H9 (cell line): ENCODE measurements at regions not wholly inside any gene's neighbourhood (a gene's known extent, or its start where the extent isn't known, plus 50 kb on each side); places are given as distances from the start of the nearest gene placed in this dataset.

Source experiments
- DNase-seq: peaks from one replicate; pipeline ENCODE4 v3.0.0-alpha.2; 2017
- H2AFZ ChIP-seq: one replicate; pipeline ENCODE4 v1.6.1; 2013; ENCODE audit warnings: mild to moderate bottlenecking, low read length, control low read depth, moderate library complexity
- H2AK5ac ChIP-seq: 2 replicates; pipeline ENCODE4 v1.6.1; 2013; ENCODE audit warnings: low read length, control low read depth, mixed read lengths; ENCODE audit not compliant: insufficient read length
- H2BK120ac ChIP-seq: one replicate; pipeline ENCODE4 v1.6.1; 2013; ENCODE audit warnings: low read depth, mild to moderate bottlenecking, low read length, control low read depth, inconsistent platforms; ENCODE audit not compliant: poor library complexity, severe bottlenecking
- H2BK12ac ChIP-seq: 2 replicates; pipeline ENCODE4 v1.6.1; 2013; ENCODE audit warnings: low read length, control low read depth, mixed read lengths, low read depth; ENCODE audit not compliant: insufficient read length
- H2BK15ac ChIP-seq: 2 replicates; pipeline ENCODE4 v1.6.1; 2013; ENCODE audit warnings: low read depth, low read length, control low read depth
- H2BK20ac ChIP-seq: one replicate; pipeline ENCODE4 v1.6.1; 2013; ENCODE audit warnings: low read depth, mild to moderate bottlenecking, low read length, control low read depth, inconsistent platforms; ENCODE audit not compliant: poor library complexity, severe bottlenecking
- H2BK5ac ChIP-seq: 2 replicates; pipeline ENCODE4 v1.6.1; 2013; ENCODE audit warnings: low read length, control low read depth, mixed read lengths; ENCODE audit not compliant: insufficient read length
- H3K14ac ChIP-seq: 2 replicates; pipeline ENCODE4 v1.6.1; 2013; ENCODE audit warnings: low read length, control low read depth; ENCODE audit not compliant: insufficient read depth
- H3K18ac ChIP-seq: 2 replicates; pipeline ENCODE4 v1.6.1; 2013; ENCODE audit warnings: low read depth, mild to moderate bottlenecking, mixed read lengths, low read length, control low read depth; ENCODE audit not compliant: insufficient read length
- H3K23ac ChIP-seq: 2 replicates; pipeline ENCODE4 v1.6.1; 2013; ENCODE audit warnings: low read length, control low read depth, mixed read lengths, low read depth; ENCODE audit not compliant: insufficient read length
- H3K23me2 ChIP-seq: 2 replicates; pipeline ENCODE4 v1.6.1; 2013; ENCODE audit warnings: low read depth, mild to moderate bottlenecking, mixed read lengths, low read length, control low read depth; ENCODE audit not compliant: insufficient read length, poor library complexity, severe bottlenecking
- H3K27ac ChIP-seq: 2 replicates; pipeline ENCODE4 v1.5.1; 2013; ENCODE audit warnings: low read length, control low read depth, mixed read lengths, low read depth; ENCODE audit not compliant: insufficient read length
- H3K27me3 ChIP-seq: 2 replicates; pipeline ENCODE4 v1.6.1; 2013; ENCODE audit warnings: low read length, control low read depth, inconsistent platforms; ENCODE audit not compliant: insufficient read depth
- H3K4ac ChIP-seq: 2 replicates; pipeline ENCODE4 v1.6.1; 2013; ENCODE audit warnings: low read depth, mild to moderate bottlenecking, control low read depth, inconsistent platforms, low read length, moderate library complexity
- H3K4me1 ChIP-seq: 2 replicates; pipeline ENCODE4 v1.6.1; 2013; ENCODE audit warnings: low read length, control low read depth, inconsistent platforms; ENCODE audit not compliant: insufficient read depth
- H3K4me2 ChIP-seq: 2 replicates; pipeline ENCODE4 v1.6.1; 2013; ENCODE audit warnings: low read length, control low read depth, mixed read lengths; ENCODE audit not compliant: insufficient read length, insufficient read depth
- H3K56ac ChIP-seq: 2 replicates; pipeline ENCODE4 v1.6.1; 2013; ENCODE audit warnings: low read depth, mild to moderate bottlenecking, mixed read lengths, low read length, control low read depth; ENCODE audit not compliant: insufficient read length
- H3K79me1 ChIP-seq: 2 replicates; pipeline ENCODE4 v1.6.1; 2013; ENCODE audit warnings: low read depth, mild to moderate bottlenecking, moderate library complexity, low read length, control low read depth, inconsistent platforms; ENCODE audit not compliant: insufficient read depth, poor library complexity, severe bottlenecking
- H3K79me2 ChIP-seq: 2 replicates; pipeline ENCODE4 v1.6.1; 2013; ENCODE audit warnings: low read length, control low read depth, inconsistent platforms; ENCODE audit not compliant: insufficient read depth
- H3K9ac ChIP-seq: 2 replicates; pipeline ENCODE4 v1.6.1; 2013; ENCODE audit warnings: low read length, control low read depth, mixed read lengths; ENCODE audit not compliant: insufficient read length; ENCODE audit errors: extremely low read depth
- H3K9me3 ChIP-seq: one replicate; pipeline ENCODE4 v1.6.1; 2013; ENCODE audit warnings: low read depth, low read length, inconsistent platforms; ENCODE audit not compliant: control insufficient read depth
- H3T11ph ChIP-seq: one replicate; pipeline ENCODE4 v1.6.1; 2013; ENCODE audit warnings: mild to moderate bottlenecking, low read length, control low read depth, inconsistent platforms
- H4K20me1 ChIP-seq: one replicate; pipeline ENCODE4 v1.6.1; 2013; ENCODE audit not compliant: control insufficient read depth, insufficient read length, insufficient read depth
- H4K5ac ChIP-seq: 2 replicates; pipeline ENCODE4 v1.6.1; 2013; ENCODE audit warnings: low read depth, mild to moderate bottlenecking, mixed read lengths, low read length, control low read depth; ENCODE audit not compliant: insufficient read length
- H4K8ac ChIP-seq: replicated peaks from 2 replicates; pipeline ENCODE4 v1.6.1; 2013; ENCODE audit warnings: low read length, control low read depth, mixed read lengths, low read depth; ENCODE audit not compliant: insufficient read length
- H4K91ac ChIP-seq: 2 replicates; pipeline ENCODE4 v1.6.1; 2013; ENCODE audit warnings: low read depth, mild to moderate bottlenecking, moderate library complexity, mixed read lengths, low read length, control low read depth; ENCODE audit not compliant: insufficient read length
- H3K27ac Mint-ChIP-seq, 3 experiments: 2 replicates in 2 of 3; 3 replicates in 1 of 3; pipeline ENCODE4 v1.8.0; 2020 to 2021; ENCODE audit warnings: mixed read lengths in 3 of 3, mild to moderate bottlenecking in 1 of 3, moderate library complexity in 1 of 3
- H3K27me3 Mint-ChIP-seq: 2 replicates; pipeline ENCODE4 v1.8.0; 2021; ENCODE audit warnings: low read depth, mild to moderate bottlenecking, moderate library complexity, mixed read lengths
- H3K36me3 Mint-ChIP-seq, 3 experiments: 2 replicates in 2 of 3; 3 replicates in 1 of 3; pipeline ENCODE4 v1.8.0; 2020 to 2021; ENCODE audit warnings: low read depth in 3 of 3, mixed read lengths in 3 of 3; ENCODE audit not compliant: insufficient read depth in 1 of 3
- H3K4me1 Mint-ChIP-seq, 2 experiments: 2 replicates each; pipeline ENCODE4 v1.8.0; 2020; ENCODE audit warnings: mixed read lengths in 2 of 2
- H3K4me3 Mint-ChIP-seq, 2 experiments: 2 replicates in 1 of 2; 3 replicates in 1 of 2; pipeline ENCODE4 v1.8.0; 2020 to 2021; ENCODE audit warnings: mild to moderate bottlenecking in 2 of 2, mixed read lengths in 2 of 2, moderate library complexity in 1 of 2
- H3K9me3 Mint-ChIP-seq, 2 experiments: 2 replicates in 1 of 2; 3 replicates in 1 of 2; pipeline ENCODE4 v1.8.0; 2020; ENCODE audit warnings: mild to moderate bottlenecking in 2 of 2, mixed read lengths in 2 of 2, moderate library complexity in 1 of 2
- WGBS: extraction: QIAGEN DNeasy Blood & Tissue Kit; methylation state at CpG from one replicate; pipeline ENCODE4 v1.1.7; 2013; ENCODE audit warnings: missing lambda C conversion rate, low lambda C conversion rate, mixed read lengths; ENCODE audit not compliant: insufficient read length; ENCODE audit errors: extremely low coverage; 5-methylcytosine and 5-hydroxymethylcytosine counted together
- TF ChIP-seq, protein P1 (sequence below): fragments of 200-600 bp; sonication (generic); conservative IDR thresholded peaks from 3 replicates; pipeline ENCODE4 v1.8.0; 2021; ENCODE audit warnings: antibody characterized with exemption, mild to moderate bottlenecking

DNA sequence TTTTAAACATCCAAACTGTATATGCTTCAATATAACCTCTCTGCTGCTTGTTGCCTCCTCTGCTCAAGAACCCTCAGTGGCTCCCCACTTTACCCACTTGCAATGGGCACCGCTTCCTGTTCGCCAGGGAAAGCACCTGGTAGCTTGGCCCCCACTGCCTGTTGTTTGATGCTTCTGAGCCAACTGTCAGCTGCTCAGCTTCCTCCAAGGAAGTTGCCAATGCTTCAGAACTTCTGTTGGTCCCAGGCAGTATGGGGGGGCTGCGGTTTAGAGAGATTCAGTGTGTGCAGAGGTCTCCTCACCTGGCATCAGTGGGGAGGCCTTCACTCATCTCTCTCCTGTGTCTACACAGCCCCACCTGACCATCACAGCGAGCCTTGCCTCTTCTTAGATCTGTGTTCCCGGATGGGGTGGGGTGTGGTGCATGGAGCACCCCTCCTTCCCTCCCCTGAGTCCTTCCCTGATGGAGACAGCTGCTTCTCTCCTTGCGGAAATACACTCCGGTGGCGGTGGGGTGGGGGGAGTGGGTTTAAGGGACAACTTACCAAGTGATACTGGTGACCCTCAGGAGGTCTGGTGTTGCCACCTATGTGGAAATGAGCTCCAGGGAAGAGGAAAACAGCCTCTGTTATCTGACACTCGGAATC lies 308.1 kb downstream of the CDH26 start:
- no peaks in the 10 kb centered on the region for H3K79me1 ChIP-seq
- Mint-ChIP-seq H3K27ac (no peak overlapping the region), H3K9me3 (no peaks in the 10 kb centered on the region; a peak in 1 of 5 replicates), H3K4me1 (peaks cover 2 to 4% of the 10 kb centered on the region in 2 experiments; a peak in 2 of 4 replicates), H3K36me3 (no peaks in the 10 kb centered on the region), H3K4me3 (no peak overlapping the region), H3K27me3 (peaks cover 24% of the 10 kb centered on the region)
- no peak overlapping the region for H3K4me2 ChIP-seq
- no peak overlapping the region for H2BK20ac ChIP-seq
- no peak overlapping the region for H3K14ac ChIP-seq
- H3K79me2 ChIP-seq = no peaks in the 10 kb centered on the region
- no peaks in the 10 kb centered on the region for H3K23me2 ChIP-seq
- no peak overlapping the region for H3K27ac ChIP-seq
- H3K9me3 ChIP-seq = no peaks in the 10 kb centered on the region
- WGBS = no CpG with 5 or more reads among the region's 9 CpGs
- no peak overlapping the region for H4K8ac ChIP-seq
- no peak overlapping the region for H3T11ph ChIP-seq
- H3K23ac ChIP-seq = no peak overlapping the region
- H2BK120ac ChIP-seq = no peak overlapping the region
- H3K9ac ChIP-seq = no peak overlapping the region
- no peak overlapping the region for H4K5ac ChIP-seq
- no peak overlapping the region for H3K18ac ChIP-seq
- H2BK15ac ChIP-seq = no peak overlapping the region
- no peaks in the 10 kb centered on the region for H3K4me1 ChIP-seq
- no peaks in the 10 kb centered on the region for H3K27me3 ChIP-seq
- TF ChIP-seq, protein P1, sequence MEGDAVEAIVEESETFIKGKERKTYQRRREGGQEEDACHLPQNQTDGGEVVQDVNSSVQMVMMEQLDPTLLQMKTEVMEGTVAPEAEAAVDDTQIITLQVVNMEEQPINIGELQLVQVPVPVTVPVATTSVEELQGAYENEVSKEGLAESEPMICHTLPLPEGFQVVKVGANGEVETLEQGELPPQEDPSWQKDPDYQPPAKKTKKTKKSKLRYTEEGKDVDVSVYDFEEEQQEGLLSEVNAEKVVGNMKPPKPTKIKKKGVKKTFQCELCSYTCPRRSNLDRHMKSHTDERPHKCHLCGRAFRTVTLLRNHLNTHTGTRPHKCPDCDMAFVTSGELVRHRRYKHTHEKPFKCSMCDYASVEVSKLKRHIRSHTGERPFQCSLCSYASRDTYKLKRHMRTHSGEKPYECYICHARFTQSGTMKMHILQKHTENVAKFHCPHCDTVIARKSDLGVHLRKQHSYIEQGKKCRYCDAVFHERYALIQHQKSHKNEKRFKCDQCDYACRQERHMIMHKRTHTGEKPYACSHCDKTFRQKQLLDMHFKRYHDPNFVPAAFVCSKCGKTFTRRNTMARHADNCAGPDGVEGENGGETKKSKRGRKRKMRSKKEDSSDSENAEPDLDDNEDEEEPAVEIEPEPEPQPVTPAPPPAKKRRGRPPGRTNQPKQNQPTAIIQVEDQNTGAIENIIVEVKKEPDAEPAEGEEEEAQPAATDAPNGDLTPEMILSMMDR = no peak
- no peak overlapping the region for H3K56ac ChIP-seq
- no peak for DNase-seq
- no peak overlapping the region for H2BK12ac ChIP-seq
- H4K20me1 ChIP-seq = no peaks in the 10 kb centered on the region
- H2AFZ ChIP-seq = no peak overlapping the region
- no peak overlapping the region for H3K4ac ChIP-seq
- no peak overlapping the region for H2AK5ac ChIP-seq
- H4K91ac ChIP-seq = no peak overlapping the region
- H2BK5ac ChIP-seq = no peak overlapping the region
